DND-41 (cell line): ENCODE measurements at regions not wholly inside any gene's neighbourhood (a gene's known extent, or its start where the extent isn't known, plus 50 kb on each side); places are given as distances from the start of the nearest gene placed in this dataset.

Source experiments
- EZH2 ChIP-seq: IDR thresholded peaks from 3 replicates; pipeline ENCODE4 v1.6.1; 2012; ENCODE audit warnings: borderline replicate concordance, low read depth, mild to moderate bottlenecking, moderate library complexity, low read length, inconsistent platforms; ENCODE audit not compliant: severe bottlenecking
- TF ChIP-seq, protein P1 (sequence below): IDR thresholded peaks from 2 replicates; pipeline ENCODE4 v1.5.1; 2012; ENCODE audit warnings: borderline replicate concordance, low read length, moderate library complexity, mild to moderate bottlenecking; ENCODE audit not compliant: poor library complexity, severe bottlenecking; ENCODE audit errors: extremely low read depth

DNA sequence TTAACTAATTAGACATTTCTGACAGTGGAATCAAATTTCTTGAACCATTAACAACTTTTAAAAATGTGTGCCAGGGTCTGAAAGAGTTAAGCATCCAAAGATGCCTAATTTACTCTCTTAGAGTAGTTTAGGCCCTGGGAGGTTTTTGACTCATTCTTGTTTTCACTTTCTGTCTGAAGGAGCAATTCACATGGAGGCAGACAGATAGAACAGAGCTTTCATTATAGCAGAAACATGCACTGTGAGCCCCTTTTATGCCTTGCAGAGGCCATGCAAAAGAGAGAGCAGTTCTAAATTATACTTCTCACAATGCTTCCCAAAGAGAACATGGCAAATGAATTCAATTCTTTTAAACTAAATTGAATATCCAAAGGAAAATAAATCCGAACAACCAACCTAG, 554.8 kb downstream of the MFSD1 start:
- TF ChIP-seq, protein P1, sequence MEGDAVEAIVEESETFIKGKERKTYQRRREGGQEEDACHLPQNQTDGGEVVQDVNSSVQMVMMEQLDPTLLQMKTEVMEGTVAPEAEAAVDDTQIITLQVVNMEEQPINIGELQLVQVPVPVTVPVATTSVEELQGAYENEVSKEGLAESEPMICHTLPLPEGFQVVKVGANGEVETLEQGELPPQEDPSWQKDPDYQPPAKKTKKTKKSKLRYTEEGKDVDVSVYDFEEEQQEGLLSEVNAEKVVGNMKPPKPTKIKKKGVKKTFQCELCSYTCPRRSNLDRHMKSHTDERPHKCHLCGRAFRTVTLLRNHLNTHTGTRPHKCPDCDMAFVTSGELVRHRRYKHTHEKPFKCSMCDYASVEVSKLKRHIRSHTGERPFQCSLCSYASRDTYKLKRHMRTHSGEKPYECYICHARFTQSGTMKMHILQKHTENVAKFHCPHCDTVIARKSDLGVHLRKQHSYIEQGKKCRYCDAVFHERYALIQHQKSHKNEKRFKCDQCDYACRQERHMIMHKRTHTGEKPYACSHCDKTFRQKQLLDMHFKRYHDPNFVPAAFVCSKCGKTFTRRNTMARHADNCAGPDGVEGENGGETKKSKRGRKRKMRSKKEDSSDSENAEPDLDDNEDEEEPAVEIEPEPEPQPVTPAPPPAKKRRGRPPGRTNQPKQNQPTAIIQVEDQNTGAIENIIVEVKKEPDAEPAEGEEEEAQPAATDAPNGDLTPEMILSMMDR, result no peak
- no peak for TF ChIP-seq EZH2
